ENCODE measurements at regions not wholly inside any gene's neighbourhood (a gene's known extent, or its start where the extent isn't known, plus 50 kb on each side); places are given as distances from the start of the nearest gene placed in this dataset.

GRCh38 chr4:71863457-71863856, 79.6 kb upstream of the GC start:
- no peak for TF ChIP-seq CTCF (IDR thresholded peaks at IDR 0.05; ENCODE audit: extremely low read depth, insufficient read depth, missing control alignments)
- in situ Hi-C loops (cut with MboI; ENCODE audit: low pct_unique_long_range_greater_than_20kb, low sequenced_read_pairs, unreplicated experiment) = no loop called here
- no peak for DNase-seq (ENCODE audit: low spot score)

- in situ Hi-C loops (cut with MboI; ENCODE audit: low pct_unique_long_range_greater_than_20kb, low sequenced_read_pairs, unreplicated experiment) = no loop called here
- no peak for DNase-seq (ENCODE audit: low spot score)
- no peak for TF ChIP-seq CTCF (IDR thresholded peaks at IDR 0.05; ENCODE audit: extremely low read depth, insufficient read depth, missing control alignments)
These were observed 80.5 kb upstream of the GC start for GRCh38 chr4:71864380-71864779.

GRCh38 chr4:71866212-71866885, 82.5 kb upstream of the GC start:
- in situ Hi-C loops (cut with MboI; ENCODE audit: low pct_unique_long_range_greater_than_20kb, low sequenced_read_pairs, unreplicated experiment) = no loop called here
- TF ChIP-seq CTCF (IDR thresholded peaks at IDR 0.05; ENCODE audit: extremely low read depth, insufficient read depth, missing control alignments) = no peak

GRCh38 chr4:71867598-71867997, 83.7 kb upstream of the GC start:
- TF ChIP-seq CTCF (IDR thresholded peaks at IDR 0.05; ENCODE audit: extremely low read depth, insufficient read depth, missing control alignments) = no peak
- in situ Hi-C loops (cut with MboI; ENCODE audit: low pct_unique_long_range_greater_than_20kb, low sequenced_read_pairs, unreplicated experiment) = no loop called here
- DNase-seq (ENCODE audit: low spot score) = no peak

More at GRCh38 chr4:71866212-71866885, 82.5 kb upstream of the GC start:
- no peak for DNase-seq (ENCODE audit: low spot score)

GRCh38 chr4:71870456-71870855, 86.6 kb upstream of the GC start:
- no peak for DNase-seq (ENCODE audit: low spot score)
- in situ Hi-C loops (cut with MboI; ENCODE audit: low pct_unique_long_range_greater_than_20kb, low sequenced_read_pairs, unreplicated experiment) = no loop called here
- TF ChIP-seq CTCF (IDR thresholded peaks at IDR 0.05; ENCODE audit: extremely low read depth, insufficient read depth, missing control alignments) = no peak

- TF ChIP-seq CTCF (IDR thresholded peaks at IDR 0.05; ENCODE audit: extremely low read depth, insufficient read depth, missing control alignments) = no peak
- no peak for DNase-seq (ENCODE audit: low spot score)
- in situ Hi-C loops (cut with MboI; ENCODE audit: low pct_unique_long_range_greater_than_20kb, low sequenced_read_pairs, unreplicated experiment) = no loop called here
These were observed 88.3 kb upstream of the GC start for GRCh38 chr4:71872221-71872620.
